GM12892 (cell line): ENCODE measurements at regions not wholly inside any gene's neighbourhood (a gene's known extent, or its start where the extent isn't known, plus 50 kb on each side); places are given as distances from the start of the nearest gene placed in this dataset.

ENCODE experiments used
- POLR2A ChIP-seq: IDR thresholded peaks from 2 replicates; pipeline ENCODE4 v1.6.1; 2011; ENCODE audit warnings: low read depth, low read length, control low read depth
- POLR2AphosphoS5 ChIP-seq: IDR thresholded peaks from 2 replicates; pipeline ENCODE4 v1.6.1; 2011; ENCODE audit warnings: low read depth, low read length, control low read depth
- TAF1 ChIP-seq: IDR thresholded peaks from 2 replicates; pipeline ENCODE4 v1.6.1; 2011; ENCODE audit warnings: low read depth, mild to moderate bottlenecking, control low read depth, low read length, borderline replicate concordance

- TF ChIP-seq POLR2A: no peak
- no peak for TF ChIP-seq TAF1
- TF ChIP-seq POLR2AphosphoS5: no peak
Observed at GRCh38 chr3:24951180-24951579, 456.5 kb upstream of the THRB start.
